ENCODE measurements at regions not wholly inside any gene's neighbourhood (a gene's known extent, or its start where the extent isn't known, plus 50 kb on each side); places are given as distances from the start of the nearest gene placed in this dataset.
"Not testable (repeated sequence)": the region's sequence is repeated elsewhere in the genome, so short reads cannot be mapped to it uniquely, and the experiment has no call there.

GRCh38 chrX:69431420-69431819, 72.7 kb upstream of the NALF2 start:
- no peak for DNase-seq

GRCh38 chrX:69430785-69431184, 73.3 kb upstream of the NALF2 start:
- no peak for DNase-seq

- DNase-seq: no peak
These were observed 74.6 kb upstream of the NALF2 start for GRCh38 chrX:69429339-69430015.

- DNase-seq: no peak
These were observed 75.9 kb upstream of the NALF2 start for GRCh38 chrX:69428216-69428615.

- no peak for DNase-seq
These were observed 79.2 kb upstream of the NALF2 start for GRCh38 chrX:69424910-69425309.

GRCh38 chrX:69424161-69424560, 80.0 kb upstream of the NALF2 start:
- DNase-seq: no peak

GRCh38 chrX:69422208-69422607, 81.9 kb upstream of the NALF2 start:
- DNase-seq: not testable (repeated sequence)

- DNase-seq: no peak
These were observed 88.4 kb upstream of the NALF2 start for GRCh38 chrX:69415698-69416097.

- DNase-seq: no peak
These were observed 91.5 kb upstream of the NALF2 start for GRCh38 chrX:69412661-69413060.

- no peak for DNase-seq
These were observed 105.2 kb upstream of the NALF2 start for GRCh38 chrX:69398881-69399280.

- DNase-seq: no peak
These were observed 107.2 kb upstream of the NALF2 start for GRCh38 chrX:69396916-69397315.

GRCh38 chrX:69395306-69395705, 108.8 kb upstream of the NALF2 start:
- no peak for DNase-seq

- no peak for DNase-seq
These were observed 115.0 kb upstream of the NALF2 start for GRCh38 chrX:69389101-69389501.

- DNase-seq: peak in 1 of 14 donors; percentile 6
These were observed 115.6 kb upstream of the NALF2 start for GRCh38 chrX:69388526-69388925.

GRCh38 chrX:69387567-69388487, 116.3 kb upstream of the NALF2 start:
- DNase-seq: peak in 5 of 14 donors; percentile 2 to 10 (median 4)

- DNase-seq: no peak
These were observed 117.4 kb upstream of the NALF2 start for GRCh38 chrX:69386681-69387080.

- no peak for DNase-seq
These were observed 124.7 kb upstream of the NALF2 start for GRCh38 chrX:69379412-69379811.

- no peak for DNase-seq
These were observed 129.6 kb upstream of the NALF2 start for GRCh38 chrX:69374569-69374968.

GRCh38 chrX:69372435-69372834, 131.7 kb upstream of the NALF2 start:
- no peak for DNase-seq

- no peak for DNase-seq
These were observed 133.0 kb upstream of the NALF2 start for GRCh38 chrX:69371159-69371558.

GRCh38 chrX:69369999-69370398, 134.1 kb upstream of the NALF2 start:
- no peak for DNase-seq

- no peak for DNase-seq
These were observed 137.9 kb upstream of the NALF2 start for GRCh38 chrX:69366183-69366582.

- no peak for DNase-seq
These were observed 138.4 kb upstream of the NALF2 start for GRCh38 chrX:69365755-69366154.

GRCh38 chrX:69365349-69365748, 138.8 kb upstream of the NALF2 start:
- no peak for DNase-seq
